NCI-H1105 treated with DMSO at 0.1 percent for 48 hours (cell line): ENCODE measurements at regions not wholly inside any gene's neighbourhood (a gene's known extent, or its start where the extent isn't known, plus 50 kb on each side); places are given as distances from the start of the nearest gene placed in this dataset.
"Not testable (repeated sequence)": the region's sequence is repeated elsewhere in the genome, so short reads cannot be mapped to it uniquely, and the experiment has no call there.

Experiments used
- DNase-seq: peaks from one replicate; lab custom pipeline; 2025; lab: John Stamatoyannopoulos, UW

GRCh38 chr12:73529954-73530353 lies 1007.7 kb upstream of the ATXN7L3B start:
- no peak for DNase-seq

- DNase-seq = no peak
Measured at GRCh38 chr12:73531752-73532151, 1005.9 kb upstream of the ATXN7L3B start.

GRCh38 chr12:73547421-73547820 lies 990.2 kb upstream of the ATXN7L3B start:
- DNase-seq = no peak

DNA sequence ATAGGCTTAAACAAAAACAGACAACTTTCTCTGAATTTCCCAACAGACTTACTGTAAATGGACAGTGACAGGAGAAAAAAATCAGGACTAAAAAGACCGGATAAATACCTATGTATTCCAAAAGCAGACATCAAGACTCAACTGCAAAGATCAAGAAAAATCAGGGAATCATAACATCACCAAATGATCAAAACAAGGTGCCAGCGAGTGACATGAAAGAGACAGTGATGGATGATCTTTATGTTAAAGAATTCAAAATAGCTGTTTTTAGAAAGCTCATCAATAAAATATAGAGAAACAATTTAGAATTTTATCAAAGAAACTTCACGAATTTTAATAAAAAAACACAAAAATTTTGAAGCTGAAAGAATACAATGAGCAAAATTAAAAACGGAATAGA lies 952.5 kb upstream of the ATXN7L3B start:
- no peak for DNase-seq

GRCh38 chr12:73589220-73589619 lies 948.4 kb upstream of the ATXN7L3B start:
- DNase-seq = no peak

GRCh38 chr12:73598626-73599025 lies 939.0 kb upstream of the ATXN7L3B start:
- DNase-seq = no peak

DNA sequence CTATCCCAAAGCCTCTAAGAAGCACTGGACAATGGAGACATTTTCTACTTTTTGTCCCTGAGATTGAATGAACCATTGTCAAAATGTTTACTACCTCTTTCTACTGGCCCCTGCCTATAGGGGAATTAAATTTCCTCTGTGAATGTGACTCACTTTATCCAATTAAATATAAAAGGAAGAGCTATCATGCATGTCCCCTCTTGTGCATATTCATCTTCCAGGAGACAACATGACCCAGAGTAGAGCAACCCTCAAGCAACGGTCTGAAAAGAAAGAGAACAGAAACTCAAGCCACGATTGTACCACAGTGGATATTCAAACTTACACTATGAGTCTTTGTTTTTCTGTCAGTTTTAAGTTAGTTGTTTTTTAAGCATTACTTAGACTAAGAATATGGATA lies 938.4 kb upstream of the ATXN7L3B start:
- no peak for DNase-seq

- not testable (repeated sequence) for DNase-seq
Measured at GRCh38 chr12:73605925-73606324, 931.7 kb upstream of the ATXN7L3B start.

- DNase-seq = no peak
Measured at GRCh38 chr12:73612551-73612950, 925.1 kb upstream of the ATXN7L3B start.

DNA sequence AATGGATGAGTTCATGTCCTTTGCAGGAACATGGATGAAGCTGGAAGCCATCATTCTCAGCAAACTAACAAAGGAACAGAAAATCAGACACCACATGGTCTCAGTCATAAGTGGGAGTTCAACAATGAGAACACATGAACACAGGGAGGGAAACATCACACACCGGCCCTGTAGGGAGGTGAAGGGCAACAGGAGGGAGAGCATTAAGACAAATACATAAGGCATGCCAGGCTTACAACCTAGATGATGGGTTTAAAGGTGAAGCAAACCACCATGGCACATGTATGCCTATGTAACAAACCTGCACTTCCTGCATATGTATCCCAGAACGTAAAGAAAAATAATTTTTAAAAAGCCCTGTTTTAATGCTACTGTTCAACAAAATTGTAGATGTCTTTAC lies 914.2 kb upstream of the ATXN7L3B start:
- DNase-seq = no peak

- DNase-seq = no peak
Measured at GRCh38 chr12:73625226-73625625, 912.4 kb upstream of the ATXN7L3B start.

- DNase-seq = no peak
Measured at GRCh38 chr12:73629171-73629570, 908.5 kb upstream of the ATXN7L3B start.

- DNase-seq = no peak
Measured at GRCh38 chr12:73629893-73630831, 907.5 kb upstream of the ATXN7L3B start.

DNA sequence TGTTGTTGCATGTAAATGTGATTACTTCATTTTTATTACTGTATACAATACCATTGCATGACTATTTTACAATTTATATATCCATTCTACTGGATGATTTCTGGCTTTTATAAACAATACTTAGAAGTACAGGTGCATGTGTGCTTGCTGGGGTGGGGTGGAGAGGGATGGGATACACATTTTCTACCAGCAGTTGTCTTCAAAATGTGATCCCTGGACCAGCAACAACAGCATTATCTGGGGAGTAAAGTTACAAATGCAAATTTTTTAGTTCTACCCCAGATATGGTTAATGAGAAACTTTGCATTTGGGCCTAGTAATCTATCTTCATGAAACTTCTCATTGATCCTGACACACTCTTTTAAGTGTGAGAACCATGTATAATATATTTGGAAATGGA lies 905.4 kb upstream of the ATXN7L3B start:
- DNase-seq = no peak

DNA sequence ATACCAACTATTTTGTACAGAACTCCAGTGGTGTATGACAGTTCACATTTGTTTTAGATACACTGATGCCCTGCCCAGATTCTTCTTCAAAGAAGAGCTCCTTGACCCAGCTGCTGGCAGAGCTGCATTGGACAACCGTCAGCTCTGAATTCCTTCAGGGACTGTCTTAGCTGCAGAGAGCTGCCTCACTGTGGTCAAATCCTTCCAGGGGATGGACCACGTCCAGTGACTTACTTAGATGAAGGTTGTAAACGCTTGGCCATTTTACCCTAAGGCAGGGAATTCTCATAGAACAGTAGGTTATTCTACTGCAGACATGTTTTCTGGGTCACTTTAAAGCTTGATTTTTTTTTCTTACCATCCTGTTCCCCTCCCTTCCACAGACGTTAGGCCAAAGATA lies 905.0 kb upstream of the ATXN7L3B start:
- no peak for DNase-seq

- not testable (repeated sequence) for DNase-seq
Measured at GRCh38 chr12:73639397-73639796, 898.2 kb upstream of the ATXN7L3B start.

DNA sequence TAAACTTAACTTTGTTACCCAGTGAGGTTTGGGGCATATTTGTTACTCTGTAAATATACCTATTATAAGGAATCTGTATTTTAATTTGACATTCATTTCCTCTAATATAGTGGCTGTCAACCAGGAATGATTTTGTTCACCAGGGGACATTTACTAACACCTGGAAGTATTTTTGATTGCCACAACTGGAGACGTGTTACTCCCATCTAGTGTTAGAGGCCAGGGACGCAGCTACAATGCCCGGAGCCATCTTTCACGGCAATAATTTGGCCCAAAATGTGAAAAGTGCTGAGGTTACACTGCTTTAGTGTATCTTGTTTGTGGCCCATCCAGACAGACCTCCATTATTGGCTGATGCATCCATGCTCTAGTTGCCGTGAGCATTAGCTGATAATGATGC lies 881.3 kb upstream of the ATXN7L3B start:
- DNase-seq = no peak

DNA sequence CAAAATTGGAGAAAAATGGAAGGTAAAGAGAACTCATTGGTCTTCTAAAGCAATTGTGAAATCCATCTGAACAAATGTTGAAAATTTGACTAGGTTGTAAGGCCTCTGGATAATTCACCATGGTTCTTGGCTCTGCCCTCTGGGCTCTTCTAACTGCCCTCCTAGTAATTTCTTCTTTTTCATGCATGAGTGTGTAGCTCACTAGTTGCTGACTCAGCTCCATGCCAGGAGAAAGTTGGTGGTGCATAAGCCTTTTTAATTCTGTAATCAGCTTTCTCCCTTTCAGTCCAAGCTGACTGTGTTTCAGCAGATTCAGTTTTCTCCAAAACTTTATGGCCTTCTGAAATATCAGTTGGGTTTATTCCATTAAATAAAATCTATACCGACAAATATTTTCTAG lies 877.8 kb upstream of the ATXN7L3B start:
- no peak for DNase-seq

DNA sequence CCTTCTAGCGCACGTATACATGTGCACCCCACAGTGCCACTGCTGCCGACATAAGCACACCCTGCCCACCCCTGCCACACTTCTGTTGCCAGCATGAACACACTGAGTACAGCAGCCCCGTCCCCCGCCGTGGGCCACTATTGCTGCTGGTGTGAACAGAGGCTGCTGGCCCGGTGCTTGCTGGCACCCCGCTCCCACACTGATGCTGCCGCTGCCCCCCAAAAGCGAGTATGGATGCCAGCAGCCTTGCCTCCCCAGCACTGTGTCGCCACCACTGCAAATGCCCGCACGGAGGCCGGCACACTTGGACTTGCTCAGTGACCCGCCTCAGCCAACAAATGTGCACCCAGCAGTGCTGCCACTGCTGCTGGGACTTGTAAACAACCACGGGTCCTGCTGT lies 872.4 kb upstream of the ATXN7L3B start:
- DNase-seq = no peak

GRCh38 chr12:73671550-73671949 lies 866.1 kb upstream of the ATXN7L3B start:
- DNase-seq = not testable (repeated sequence)

DNA sequence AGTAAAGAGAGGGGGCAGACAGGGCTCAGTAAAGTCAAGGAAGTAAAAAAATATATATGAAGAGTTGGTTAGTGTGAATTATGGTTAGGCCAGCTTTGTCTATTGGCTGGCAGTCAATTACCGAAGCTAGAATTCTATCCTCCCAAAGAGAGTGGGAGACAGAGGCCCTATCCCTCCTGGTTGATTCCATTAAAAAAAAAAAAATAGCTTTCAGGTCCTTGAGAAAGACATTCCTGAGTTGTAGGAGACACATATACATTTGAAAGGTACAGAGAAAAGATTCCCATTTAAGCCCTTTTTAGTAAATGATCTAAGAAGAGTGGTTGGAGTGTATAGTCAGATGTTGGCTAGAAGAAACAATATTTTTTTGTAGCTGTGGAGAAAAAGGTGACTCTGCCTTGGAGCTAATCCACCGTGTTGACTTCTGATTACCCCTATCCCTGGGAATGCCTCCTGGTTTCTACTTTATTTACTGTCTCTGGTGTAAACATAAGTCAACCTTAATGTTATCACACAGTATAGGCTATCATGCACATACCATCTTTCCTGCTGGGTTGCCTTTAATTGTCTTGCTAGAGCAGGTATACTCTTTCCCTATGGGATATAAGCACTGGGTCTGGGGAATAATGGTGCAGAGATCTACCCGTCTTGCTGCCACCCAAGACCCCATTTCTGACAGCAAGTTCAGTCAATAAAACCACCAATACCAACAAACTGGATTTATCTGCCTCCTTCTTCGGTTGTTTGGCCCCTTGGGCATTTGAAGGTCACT lies 859.9 kb upstream of the ATXN7L3B start:
- no peak for DNase-seq

GRCh38 chr12:73678335-73678734 lies 859.3 kb upstream of the ATXN7L3B start:
- DNase-seq = no peak

GRCh38 chr12:73699318-73699717 lies 838.3 kb upstream of the ATXN7L3B start:
- no peak for DNase-seq
